Retina (tissue), 1 donor: ENCODE measurements at regions not wholly inside any gene's neighbourhood (a gene's known extent, or its start where the extent isn't known, plus 50 kb on each side); places are given as distances from the start of the nearest gene placed in this dataset.
"Not testable (repeated sequence)": the region's sequence is repeated elsewhere in the genome, so short reads cannot be mapped to it uniquely, and the experiment has no call there.

Experiments used
- DNase-seq: peaks from one replicate; pipeline ENCODE4 v3.0.0-alpha.2; 2016

- no peak for DNase-seq
Observed at GRCh38 chr22:19643448-19644313, 70.6 kb upstream of the SEPTIN5 start.

DNA sequence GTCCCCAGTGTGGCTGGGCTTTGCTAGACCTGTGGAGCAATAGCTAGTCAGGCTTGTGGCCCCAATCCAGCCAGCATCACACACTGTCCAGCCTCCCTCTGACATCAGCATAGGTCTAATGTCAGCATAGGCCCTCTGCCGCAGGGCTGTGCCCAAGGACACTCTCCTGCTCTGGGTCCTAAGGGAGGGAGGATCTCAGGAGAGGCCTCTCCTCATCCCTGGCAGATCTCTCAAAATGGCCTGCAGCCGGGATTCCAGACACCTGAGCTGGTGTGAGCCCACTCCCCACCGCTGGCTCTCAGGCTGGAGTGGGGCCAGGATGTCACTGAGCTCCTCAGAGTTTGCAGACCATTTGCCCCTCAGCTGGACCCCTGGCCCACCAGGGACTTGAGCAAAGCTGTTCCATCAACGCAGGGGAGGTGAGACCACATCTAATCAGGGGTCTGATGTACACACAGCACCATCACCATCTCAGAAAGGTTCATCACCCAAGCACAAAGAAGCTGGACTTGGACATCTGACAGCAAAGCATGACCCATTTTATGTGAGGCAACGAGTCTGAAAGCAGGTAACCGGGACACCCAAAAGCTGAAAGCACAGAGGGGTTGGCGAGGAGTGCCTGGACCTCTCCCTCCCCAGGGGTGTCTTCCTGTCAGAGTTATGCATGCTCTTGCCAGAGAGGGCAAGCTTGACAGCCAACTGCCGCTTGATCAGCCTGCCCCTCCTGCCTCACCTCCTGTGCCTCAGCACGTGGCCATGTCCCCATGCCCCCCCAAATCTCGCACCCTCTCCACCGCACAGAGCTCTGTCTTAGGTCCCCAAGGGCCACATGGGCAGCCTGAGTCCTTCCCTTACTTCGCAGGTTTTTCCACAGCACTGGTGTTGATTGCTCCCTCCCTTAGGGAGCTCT, 69.7 kb upstream of the SEPTIN5 start:
- no peak for DNase-seq

DNA sequence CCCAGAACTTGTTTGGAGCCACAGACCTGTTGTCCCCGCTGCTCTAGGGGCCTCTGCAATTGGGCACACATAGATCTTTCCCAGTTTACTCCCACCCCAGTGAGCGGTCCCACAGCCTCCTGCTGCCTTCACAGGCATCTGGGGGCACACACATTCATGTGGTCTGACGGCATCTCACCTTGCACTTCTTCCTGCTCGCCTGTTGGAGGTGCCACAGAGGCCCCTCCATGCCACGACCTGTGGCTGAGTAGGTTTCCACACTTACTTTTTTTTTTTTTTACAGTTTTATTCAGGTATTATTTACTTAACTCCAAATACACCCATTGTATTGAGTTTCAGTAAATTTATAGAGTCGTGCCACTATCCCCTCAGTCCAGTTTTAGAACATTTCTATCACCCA, 68.9 kb upstream of the SEPTIN5 start:
- DNase-seq, result no peak

GRCh38 chr22:19645905-19646304, 68.4 kb upstream of the SEPTIN5 start:
- no peak for DNase-seq

DNA sequence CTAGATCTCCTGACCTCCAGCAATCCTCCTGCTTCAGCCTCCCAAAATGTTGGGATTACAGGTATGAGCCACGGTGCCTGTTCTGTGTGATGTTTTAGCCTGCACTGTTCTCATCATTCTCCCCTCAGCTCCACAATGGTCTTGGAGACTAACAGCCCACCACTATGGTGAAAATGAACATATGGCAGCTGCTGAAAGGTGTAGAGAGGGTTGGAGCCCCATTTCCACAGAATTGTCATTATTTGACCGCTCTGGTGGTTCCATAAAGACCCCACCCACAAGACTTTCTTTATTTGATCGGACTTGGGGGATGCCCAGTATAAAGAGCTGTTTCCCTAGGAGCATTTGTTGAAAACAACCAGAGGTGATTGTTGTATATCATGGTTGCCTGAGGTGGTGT, 67.9 kb upstream of the SEPTIN5 start:
- DNase-seq, result no peak

DNA sequence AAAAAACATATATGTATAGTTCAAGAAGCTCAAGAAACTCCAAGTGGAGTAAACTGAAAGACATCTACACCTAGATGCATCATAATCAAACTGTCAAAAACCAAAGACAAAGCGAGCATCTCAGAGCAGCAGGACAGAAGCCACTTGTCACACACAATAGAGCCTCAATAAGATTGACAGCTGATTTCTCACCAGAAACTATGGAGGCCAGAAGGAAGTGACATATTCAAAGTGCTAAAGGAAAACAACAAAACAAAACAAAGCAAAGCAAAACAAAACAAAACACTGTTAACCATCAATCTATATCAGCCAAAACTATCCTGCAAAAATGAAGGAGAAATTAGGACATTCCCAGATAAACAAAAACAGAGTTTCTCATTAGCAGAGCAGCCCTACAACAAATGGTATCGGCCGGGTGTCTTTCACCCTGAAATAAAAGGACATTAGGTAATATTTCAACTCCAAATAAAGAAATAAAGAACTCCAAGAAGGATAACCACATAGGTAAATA, 65.8 kb upstream of the SEPTIN5 start:
- no peak for DNase-seq

GRCh38 chr22:19652316-19652715, 62.0 kb upstream of the SEPTIN5 start:
- no peak for DNase-seq

- no peak for DNase-seq
Observed at GRCh38 chr22:19654338-19654987, 59.8 kb upstream of the SEPTIN5 start.

GRCh38 chr22:19655399-19655798, 58.9 kb upstream of the SEPTIN5 start:
- DNase-seq, result no peak

- DNase-seq, result no peak
Observed at GRCh38 chr22:19656541-19657251, 57.6 kb upstream of the SEPTIN5 start.

- no peak for DNase-seq
Observed at GRCh38 chr22:19657252-19658056, 56.8 kb upstream of the SEPTIN5 start.

DNA sequence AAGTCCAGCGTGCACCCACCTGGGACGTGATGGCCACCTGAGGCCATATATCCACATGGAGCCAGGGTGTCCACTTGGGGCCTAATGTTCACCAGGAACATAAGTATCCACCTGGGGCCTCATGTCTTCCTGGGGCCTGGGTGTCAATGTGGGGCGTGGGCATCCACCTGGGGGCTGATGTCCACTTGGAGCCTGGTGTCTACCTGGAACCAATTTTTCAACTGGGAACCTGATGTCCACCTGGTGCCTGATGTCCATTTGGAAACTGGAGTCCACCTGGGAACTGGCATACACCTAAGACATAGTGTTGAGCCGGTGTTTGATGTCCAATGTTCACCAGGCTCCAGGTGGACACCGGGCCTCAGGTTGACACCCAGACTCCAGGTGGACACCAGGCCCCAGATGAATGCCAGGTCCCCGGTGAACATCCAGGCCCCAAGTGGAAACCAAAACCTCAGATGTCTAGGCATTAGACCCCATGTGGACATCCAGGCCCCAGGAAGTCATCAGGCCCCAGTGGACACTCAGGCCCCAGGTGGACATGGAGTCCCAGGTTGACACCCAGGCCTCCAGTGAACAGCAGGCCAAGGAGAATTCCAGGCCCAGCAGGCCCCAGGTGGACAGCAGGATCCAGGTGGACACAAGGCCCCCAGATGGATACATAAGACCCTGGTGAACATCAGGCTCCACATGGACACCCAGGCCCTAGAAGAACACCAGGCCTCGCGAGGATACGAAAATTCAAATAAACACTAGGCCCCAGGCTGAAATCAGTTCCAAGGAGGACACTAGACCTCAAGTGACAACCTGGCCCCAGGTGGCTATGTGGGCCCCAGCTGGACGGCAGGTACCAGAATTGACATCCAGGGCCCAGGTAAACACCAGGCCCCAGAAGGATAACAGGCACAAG, 56.0 kb upstream of the SEPTIN5 start:
- DNase-seq, result no peak

DNA sequence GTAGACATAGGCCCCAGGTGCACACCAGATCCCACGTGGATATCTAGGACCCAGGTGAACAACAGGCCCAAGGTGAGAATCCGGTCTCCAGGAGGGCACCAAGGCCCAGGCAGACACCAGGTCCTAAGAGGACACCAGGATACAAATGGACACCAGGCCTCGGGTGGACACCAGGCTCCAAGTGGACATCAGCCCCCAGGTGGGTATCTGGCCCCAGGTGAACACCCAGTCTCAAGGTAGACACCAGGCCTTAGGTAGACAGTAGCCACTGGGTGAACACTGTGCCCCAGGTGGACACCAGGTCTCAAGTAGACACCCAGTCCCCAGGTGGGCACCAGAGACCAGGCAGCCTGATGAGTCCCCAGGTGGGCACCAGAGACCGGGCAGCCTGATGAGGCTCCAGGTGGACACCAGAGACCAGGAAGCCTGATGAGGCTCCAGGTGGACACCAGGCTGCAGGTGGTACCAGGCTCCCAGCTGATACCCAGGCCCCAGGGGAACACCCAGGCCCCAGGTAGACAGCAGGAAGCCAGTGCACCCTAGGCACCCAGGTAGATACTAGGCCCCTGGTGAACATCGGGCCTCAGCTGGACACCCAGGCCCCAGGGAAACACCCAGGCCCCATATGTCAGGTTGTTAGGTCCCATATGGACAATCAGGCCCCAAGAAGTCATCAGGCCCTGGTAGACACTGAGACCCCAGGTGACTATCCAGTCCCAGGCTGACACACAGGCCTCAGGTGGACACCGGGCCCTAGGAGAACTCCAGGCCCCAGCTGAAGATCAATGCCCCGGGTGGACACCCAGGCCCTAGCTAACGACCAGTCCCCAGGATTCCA, 55.1 kb upstream of the SEPTIN5 start:
- no peak for DNase-seq

- DNase-seq, result no peak
Observed at GRCh38 chr22:19659805-19660345, 54.4 kb upstream of the SEPTIN5 start.

- not testable (repeated sequence) for DNase-seq
Observed at GRCh38 chr22:19660583-19660982, 53.7 kb upstream of the SEPTIN5 start.

- DNase-seq, result no peak
Observed at GRCh38 chr22:19661156-19661555, 53.1 kb upstream of the SEPTIN5 start.

GRCh38 chr22:19662049-19662684, 52.1 kb upstream of the SEPTIN5 start:
- not testable (repeated sequence) for DNase-seq

DNA sequence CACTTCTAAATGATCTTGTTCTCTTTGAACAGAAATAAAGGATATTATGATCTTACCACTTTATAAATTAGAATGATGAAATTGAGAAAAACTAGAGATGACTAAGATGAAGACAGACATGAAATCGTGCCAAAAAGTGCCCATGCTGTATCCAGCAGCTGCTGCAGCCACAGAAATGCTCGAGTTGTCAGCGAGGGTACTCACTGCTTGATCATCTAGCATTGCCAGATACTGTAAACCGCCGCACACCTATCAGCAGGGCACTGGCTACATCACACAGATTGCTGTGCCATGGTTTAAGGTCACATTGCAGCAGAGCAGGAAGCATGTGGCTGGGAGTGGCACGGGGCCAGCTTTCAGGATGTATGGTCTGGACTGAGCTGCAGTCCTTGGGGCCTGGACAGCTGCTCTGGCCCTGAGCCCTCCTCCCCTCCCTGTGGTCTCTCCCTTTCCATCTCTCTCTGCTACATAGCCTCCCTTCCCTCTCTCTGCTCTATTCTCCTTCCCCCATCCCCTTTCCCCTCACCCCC, 51.0 kb upstream of the SEPTIN5 start:
- DNase-seq, result no peak
